ENCODE measurements at regions not wholly inside any gene's neighbourhood (a gene's known extent, or its start where the extent isn't known, plus 50 kb on each side); places are given as distances from the start of the nearest gene placed in this dataset.
A peak's percentile ranks its signal among the peaks of the same experiment; 100 is the strongest.
"Not testable (repeated sequence)": the region's sequence is repeated elsewhere in the genome, so short reads cannot be mapped to it uniquely, and the experiment has no call there.

DNA sequence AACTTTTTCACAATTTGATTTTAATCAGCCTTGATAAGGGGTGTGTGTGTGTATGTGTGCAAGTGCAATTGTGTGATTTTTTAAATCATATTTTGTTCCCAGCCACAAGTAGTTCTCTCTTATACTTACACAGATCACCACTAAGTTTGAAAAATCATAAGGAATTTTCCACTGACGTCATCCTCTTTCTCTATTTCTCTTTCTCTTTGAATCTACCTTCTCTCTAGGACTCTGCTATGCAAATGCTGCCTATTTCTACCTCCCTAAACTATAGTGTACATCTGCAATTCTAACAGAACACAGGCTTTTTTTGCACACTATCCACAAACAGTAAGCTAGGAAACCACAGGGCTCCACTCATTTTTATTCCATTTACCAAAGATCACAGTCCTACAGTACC lies 254.6 kb upstream of the CYLC2 start:
- no peak for DNase-seq (ENCODE audit: low spot score)

- no peak for DNase-seq (ENCODE audit: low spot score)
These were observed 266.2 kb upstream of the CYLC2 start for GRCh38 chr9:102728946-102729345.

DNA sequence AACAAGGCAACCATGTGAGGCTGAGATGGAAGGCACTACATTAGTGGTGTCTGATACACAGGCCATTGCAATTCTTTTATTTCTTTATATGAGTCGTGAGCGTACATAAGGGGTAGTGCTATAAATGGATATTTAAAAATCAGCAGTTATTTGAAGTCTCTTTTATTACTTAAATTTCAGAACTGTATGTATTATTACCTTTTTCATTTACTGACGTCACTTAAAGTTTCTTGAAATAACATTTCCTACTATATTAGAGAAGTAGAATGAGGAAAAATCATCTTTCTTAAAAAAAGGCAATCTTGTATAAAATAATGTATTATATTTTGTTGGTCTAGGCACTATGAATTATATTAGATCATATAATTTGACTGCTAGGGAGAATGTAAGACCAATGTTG lies 280.9 kb upstream of the CYLC2 start:
- DNase-seq (ENCODE audit: low spot score): no peak

DNA sequence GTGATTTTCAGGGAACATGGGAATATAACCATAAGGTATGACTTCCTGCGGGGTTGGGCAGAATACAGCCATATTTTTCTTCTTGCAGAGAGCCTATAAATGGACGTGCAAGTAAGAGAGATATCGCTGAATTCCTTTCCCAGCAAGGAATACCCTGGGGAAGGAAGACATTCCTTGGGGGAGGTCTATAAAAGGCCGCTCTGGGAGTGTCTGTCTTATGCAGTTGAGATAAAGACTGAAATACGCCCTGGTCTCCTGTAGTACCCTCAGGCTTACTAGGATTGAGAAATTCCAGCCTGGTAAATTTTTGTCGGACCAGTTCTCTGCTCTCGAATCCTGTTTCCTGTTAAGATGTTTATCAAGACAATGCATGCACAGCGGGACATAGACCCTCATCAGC lies 282.2 kb upstream of the CYLC2 start:
- DNase-seq (ENCODE audit: low spot score): not testable (repeated sequence)

DNA sequence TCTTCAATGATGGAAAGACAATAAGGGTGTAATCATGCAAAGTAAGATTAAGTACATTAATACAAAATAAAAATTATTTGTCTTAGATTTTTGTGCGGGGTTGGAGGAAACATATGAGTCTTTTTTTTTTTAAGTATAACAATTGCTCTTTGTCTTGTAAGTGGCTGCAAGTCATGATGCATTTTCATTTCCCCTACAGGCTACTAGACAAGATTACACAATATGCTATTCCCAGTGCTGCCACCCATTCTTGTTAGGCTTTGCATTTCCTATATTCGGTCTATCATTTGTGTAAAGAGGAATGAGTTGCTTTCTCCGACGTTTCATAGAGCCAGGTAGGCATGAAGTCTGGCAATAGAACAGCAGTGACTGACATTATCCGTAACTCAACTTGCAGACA lies 294.2 kb upstream of the CYLC2 start:
- DNase-seq (ENCODE audit: low spot score): no peak

DNA sequence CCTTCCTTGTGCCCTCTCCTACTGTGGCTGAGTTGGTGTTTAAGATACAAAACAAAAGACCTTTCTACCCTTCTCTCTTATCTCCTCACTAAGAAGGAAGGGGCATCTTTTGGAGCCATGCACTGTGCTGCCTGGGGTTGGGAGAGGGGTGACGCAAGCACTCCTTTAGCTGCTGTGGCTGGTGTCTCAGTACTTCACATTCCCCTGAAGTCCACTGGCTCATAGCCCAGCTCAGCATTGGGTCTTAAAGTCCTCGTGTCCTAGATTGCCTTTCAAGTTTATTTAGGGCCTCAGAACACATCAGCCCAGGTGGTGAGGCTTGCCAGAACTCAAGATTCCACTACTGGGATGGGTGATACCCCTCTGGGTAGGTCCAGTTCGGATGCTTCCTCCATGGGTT lies 325.9 kb upstream of the CYLC2 start:
- no peak for DNase-seq (ENCODE audit: low spot score)

DNA sequence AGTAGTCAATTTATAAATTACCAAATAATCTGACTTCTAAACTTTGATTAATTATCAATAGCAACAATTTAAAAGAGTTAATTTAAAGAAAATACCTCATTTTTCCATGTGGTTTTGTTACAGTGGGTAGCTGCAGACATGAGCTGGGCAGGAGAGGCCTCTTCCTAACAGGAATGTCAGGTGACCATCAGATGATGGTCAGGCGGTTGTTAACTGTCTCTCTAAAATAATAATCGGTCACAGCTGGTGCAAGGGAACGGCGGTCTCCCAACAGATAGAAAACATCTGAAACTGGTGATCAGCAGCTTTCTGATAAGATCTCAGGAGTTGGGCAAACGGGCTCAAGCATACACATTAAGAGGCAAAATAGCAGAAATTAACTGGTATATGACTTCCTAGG lies 342.7 kb upstream of the CYLC2 start:
- DNase-seq (ENCODE audit: low spot score): no peak

DNA sequence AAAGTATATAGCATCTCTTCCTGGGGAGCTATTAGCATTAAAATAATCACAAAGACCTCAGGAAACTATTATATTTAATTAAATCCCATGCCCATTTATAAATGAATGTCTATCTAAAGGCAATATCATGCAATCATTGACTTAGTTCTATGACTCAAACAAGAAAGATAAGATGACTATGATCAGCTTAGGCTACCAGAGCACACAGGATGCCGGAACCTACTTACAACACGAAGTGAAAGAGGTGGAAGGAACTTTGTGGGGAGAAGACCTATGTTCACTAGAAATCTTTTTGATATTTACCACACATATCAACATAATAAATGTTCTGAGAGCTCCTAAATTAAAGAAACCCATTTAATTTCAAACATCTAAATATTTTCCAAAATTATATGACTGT lies 344.2 kb upstream of the CYLC2 start:
- DNase-seq (ENCODE audit: low spot score): no peak

DNA sequence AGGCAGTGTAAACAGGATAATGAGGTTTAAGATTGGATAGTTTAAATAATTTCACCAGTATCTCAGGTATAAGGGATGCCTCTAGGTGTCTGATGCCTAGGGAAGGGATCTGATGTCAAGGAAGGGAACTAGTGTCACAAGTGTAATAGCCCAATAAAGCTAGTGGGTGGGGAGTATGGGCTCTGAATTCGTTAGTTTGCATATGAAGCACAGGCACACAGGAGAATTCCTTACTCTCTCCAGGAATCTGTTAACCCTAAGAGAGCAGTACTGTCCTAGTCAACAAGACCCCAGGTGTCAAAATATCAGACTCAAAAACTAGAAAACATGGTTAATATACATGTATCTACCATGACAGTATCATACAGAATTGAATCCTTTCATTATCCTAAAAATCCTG lies 352.5 kb upstream of the CYLC2 start:
- DNase-seq (ENCODE audit: low spot score): no peak

DNA sequence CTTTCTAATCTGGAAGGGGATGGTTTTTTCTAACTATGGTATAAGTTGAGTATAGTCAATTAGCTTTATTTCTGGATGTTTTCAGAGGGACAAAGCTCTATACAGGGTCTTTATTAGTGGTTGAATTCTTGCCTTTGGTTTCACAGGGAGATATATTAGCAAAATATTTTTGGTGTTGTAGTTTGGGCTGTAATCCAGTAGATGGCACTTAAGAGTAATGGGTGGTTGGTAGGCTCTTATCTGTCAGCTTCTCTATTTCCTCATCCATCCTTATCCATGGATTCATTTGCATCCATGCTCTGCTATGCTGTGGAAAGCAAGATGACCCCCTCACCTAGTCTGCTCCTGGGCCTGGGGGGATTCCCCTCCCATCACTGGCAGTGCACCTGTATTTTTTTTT lies 363.6 kb upstream of the CYLC2 start:
- DNase-seq (ENCODE audit: low spot score): peak; percentile 32

- DNase-seq (ENCODE audit: low spot score): no peak
These were observed 385.7 kb upstream of the CYLC2 start for GRCh38 chr9:102609461-102609860.

DNA sequence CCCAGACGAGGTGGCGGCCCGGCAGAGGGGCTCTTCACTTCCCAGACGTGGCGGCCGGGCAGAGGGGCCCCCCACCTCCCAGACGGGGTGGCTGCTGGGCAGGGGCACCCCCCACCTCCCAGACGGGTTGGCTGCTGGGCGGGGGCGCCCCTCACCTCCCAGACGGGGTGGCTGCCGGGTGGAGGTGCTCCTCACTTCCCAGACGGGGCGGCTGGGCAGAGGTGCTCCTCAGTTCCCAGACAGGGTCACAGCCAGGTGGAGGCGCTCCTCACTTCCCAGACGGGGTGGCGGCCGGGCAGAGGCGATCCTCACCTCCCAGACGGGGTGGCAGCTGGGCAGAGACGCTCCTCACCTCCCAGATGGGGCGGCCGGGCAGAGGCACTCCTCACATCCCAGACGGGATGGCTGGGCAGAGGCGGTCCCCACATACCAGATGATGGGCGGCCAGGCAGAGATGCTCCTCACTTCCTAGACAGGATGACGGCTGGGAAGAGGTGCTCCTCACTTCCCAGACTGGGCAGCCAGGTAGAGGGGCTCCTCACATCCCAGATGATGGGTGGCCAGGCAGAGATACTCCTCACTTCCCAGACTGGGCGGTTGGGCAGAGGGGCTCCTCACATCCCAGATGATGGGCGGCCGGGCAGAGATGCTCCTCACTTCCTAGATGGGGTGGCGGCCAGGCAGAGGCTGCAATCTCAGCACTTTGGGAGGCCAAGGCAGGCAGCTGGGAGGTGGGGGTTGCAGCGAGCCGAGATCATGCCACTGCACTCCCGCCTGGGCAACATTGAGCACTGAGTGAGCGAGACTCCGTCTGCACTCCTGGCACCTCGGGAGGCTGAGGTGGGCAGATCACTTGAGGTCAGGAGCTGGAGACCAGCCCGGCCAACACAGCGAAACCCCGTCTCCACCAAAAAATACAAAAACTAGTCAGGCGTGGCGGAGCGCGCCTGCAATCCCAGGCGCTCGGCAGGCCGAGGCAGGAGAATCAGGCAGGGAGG lies 391.6 kb upstream of the CYLC2 start:
- not testable (repeated sequence) for DNase-seq (ENCODE audit: low spot score)

DNA sequence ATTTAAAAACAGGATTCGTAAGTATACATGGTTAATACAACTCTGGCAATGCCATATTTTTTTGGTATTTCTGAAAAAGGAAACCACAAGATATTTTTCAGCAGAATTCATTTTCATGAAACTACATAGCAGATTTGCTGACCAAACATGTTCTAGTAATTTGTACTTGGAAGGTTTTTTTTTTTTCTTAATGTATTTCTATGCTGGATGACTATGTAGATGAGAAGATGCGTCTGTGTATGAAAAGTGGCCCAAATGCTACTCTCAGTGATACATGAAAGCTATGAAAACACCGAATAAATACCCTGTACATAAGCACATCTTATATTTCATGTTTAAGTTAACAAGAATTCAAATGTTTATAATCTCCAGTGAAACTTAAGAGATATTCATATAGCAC lies 400.9 kb upstream of the CYLC2 start:
- DNase-seq (ENCODE audit: low spot score): no peak

GRCh38 chr9:102587281-102587680 lies 407.9 kb upstream of the CYLC2 start:
- DNase-seq (ENCODE audit: low spot score): no peak

- no peak for DNase-seq (ENCODE audit: low spot score)
These were observed 425.7 kb upstream of the CYLC2 start for GRCh38 chr9:102569436-102569835.

DNA sequence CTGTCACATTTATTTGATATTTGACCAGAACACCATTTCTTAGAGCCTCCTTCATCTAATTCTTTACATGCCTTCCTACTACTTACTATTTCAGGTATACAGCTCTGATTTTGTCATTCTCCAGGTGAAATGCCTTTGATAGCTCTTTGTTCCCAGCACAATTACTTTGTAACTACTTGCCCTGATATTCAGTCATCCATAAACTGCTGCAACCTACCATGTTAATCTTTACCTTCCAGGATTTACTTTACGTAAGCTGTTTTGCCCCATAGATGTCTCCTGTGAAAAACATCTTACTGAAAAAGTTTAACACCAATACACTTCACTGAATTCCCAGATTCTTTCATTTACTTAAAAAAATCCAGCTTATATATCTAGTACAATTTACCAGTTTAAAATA lies 443.8 kb upstream of the CYLC2 start:
- no peak for DNase-seq (ENCODE audit: low spot score)

DNA sequence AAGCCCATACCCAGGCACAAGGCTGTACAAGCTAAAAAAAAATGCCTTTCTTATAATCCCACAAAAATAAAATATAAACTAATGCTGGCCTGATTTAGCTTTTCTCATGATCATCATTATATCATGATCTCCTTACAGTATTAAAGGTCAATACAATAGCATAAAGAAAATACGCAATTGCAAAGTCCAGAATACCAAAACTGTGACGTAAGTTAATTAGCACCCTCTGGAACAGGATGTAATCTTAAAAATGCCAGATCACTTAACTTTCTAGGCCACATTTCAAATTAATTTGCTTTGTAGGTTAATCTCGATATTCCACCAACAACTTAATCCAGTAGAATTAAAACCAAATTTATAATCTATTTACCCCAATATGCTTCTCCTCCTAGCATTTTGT lies 444.2 kb upstream of the CYLC2 start:
- DNase-seq (ENCODE audit: low spot score): no peak

DNA sequence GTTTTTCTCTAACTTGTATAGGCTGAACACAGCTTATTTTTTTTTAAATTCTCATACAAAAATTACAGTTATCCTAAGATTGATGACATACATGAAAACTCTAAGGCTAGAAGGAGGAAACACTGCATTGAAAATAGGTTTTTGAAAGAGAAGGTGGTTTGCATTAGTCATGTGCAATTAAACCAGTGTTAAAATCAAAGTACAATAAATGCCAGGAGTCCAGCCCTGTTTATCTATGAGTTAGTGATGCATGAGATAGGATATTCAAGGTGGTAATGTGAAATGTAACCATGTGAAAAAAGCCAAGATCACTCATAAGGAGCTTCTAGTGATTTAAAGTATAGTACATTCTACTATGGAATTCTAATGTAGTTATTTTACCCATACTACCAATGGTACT lies 444.9 kb upstream of the CYLC2 start:
- no peak for DNase-seq (ENCODE audit: low spot score)

DNA sequence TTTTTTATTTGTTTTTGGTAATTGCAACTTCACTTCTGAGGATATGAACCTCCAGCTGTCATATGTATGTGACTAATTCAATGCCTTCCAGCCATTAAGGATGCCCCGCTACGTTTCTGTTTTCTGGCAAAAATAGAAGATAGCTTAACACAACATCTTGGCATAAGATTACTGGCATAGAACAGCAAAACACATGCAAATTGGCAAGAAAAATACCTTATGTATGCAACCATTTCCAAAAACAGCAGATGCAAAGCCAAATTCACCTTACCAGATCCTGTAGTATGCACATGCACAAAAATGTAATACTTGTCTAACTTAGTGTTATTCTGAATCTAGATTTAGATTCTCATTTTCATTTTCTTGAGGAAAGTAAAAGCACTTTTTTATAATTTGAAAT lies 461.1 kb upstream of the CYLC2 start:
- DNase-seq (ENCODE audit: low spot score): no peak

- DNase-seq (ENCODE audit: low spot score): no peak
These were observed 473.9 kb upstream of the CYLC2 start for GRCh38 chr9:102521097-102521755.

DNA sequence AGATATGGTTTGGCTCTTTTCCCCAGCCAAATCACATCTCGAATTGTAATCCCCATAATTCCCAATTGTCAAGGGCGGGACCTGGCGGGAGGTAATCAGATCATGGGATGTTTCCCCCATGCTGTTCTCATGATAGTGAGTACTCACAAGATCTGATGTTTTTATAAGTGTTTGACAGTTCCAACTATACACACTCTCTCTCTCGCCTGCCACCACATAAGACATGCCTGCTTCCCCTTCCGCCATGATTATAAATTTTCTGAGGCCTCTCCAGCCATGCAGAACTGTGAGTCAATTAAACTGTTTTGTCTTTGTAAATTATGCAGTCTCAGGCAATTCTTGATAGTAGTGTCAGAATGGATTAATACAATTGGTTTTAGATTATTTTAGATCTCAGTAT lies 475.7 kb upstream of the CYLC2 start:
- no peak for DNase-seq (ENCODE audit: low spot score)

GRCh38 chr9:102518324-102518723 lies 476.8 kb upstream of the CYLC2 start:
- no peak for DNase-seq (ENCODE audit: low spot score)

- peak; percentile 37 for DNase-seq (ENCODE audit: low spot score)
These were observed 480.6 kb upstream of the CYLC2 start for GRCh38 chr9:102514541-102514940.
